CD14-positive monocyte (primary cell): ENCODE measurements at regions not wholly inside any gene's neighbourhood (a gene's known extent, or its start where the extent isn't known, plus 50 kb on each side); places are given as distances from the start of the nearest gene placed in this dataset.

Source experiments
- DNase-seq, 3 donors: peaks; one replicate each; pipeline ENCODE4 v3.0.0-alpha.2; 2011 to 2022
- H2AFZ ChIP-seq: 2 replicates; pipeline ENCODE4 v1.6.0; 2012; ENCODE audit warnings: mild to moderate bottlenecking, low read depth, low read length, inconsistent platforms; ENCODE audit not compliant: insufficient read depth, poor library complexity, severe bottlenecking
- H3K27ac ChIP-seq, 2 donors: 1 replicate in 1 of 2; 2 replicates in 1 of 2; pipeline ENCODE4 v1.5.1; 2012 to 2013; ENCODE audit warnings: low read length in 2 of 2, control low read depth in 1 of 2, inconsistent platforms in 1 of 2, low read depth in 1 of 2, mild to moderate bottlenecking in 1 of 2
- H3K27me3 ChIP-seq, 2 donors: one replicate each; pipeline versions ENCODE4 v1.6.0 to v1.6.1; 2011 to 2013; ENCODE audit warnings: low read length in 2 of 2; ENCODE audit not compliant: control insufficient read depth in 2 of 2, insufficient read depth in 2 of 2
- H3K36me3 ChIP-seq, 2 donors: replicated peaks in 1 of 2; 1 replicate in 1 of 2; 2 replicates in 1 of 2; pipeline versions ENCODE4 v1.5.1 to v1.6.1; 2012 to 2013; ENCODE audit warnings: low read length in 2 of 2, control low read depth in 1 of 2, inconsistent platforms in 1 of 2, mild to moderate bottlenecking in 1 of 2; ENCODE audit not compliant: insufficient read depth in 2 of 2, control insufficient read depth in 1 of 2
- H3K4me1 ChIP-seq, 2 donors: 1 replicate in 1 of 2; 2 replicates in 1 of 2; pipeline versions ENCODE4 v1.5.1 to v1.6.1; 2012 to 2013; ENCODE audit warnings: low read length in 2 of 2, control low read depth in 1 of 2, inconsistent platforms in 1 of 2, mild to moderate bottlenecking in 1 of 2, moderate library complexity in 1 of 2; ENCODE audit not compliant: insufficient read depth in 2 of 2, control insufficient read depth in 1 of 2
- H3K4me2 ChIP-seq: replicated peaks from 2 replicates; pipeline ENCODE3; 2012; ENCODE audit warnings: low read length, moderate library complexity, mild to moderate bottlenecking; ENCODE audit not compliant: poor library complexity, severe bottlenecking; ENCODE audit errors: extremely low read depth
- H3K4me3 ChIP-seq, 3 experiments: fragments of 200-600 bp in 1 of 3; sonication (generic) in 1 of 3; replicated peaks in 1 of 3; 1 replicate in 2 of 3; 2 replicates in 1 of 3; pipeline ENCODE4 v1.5.1; 2011 to 2013; ENCODE audit warnings: low read length in 3 of 3, mild to moderate bottlenecking in 3 of 3, control low read depth in 2 of 3, low read depth in 2 of 3, inconsistent platforms in 1 of 3, moderate library complexity in 1 of 3
- H3K79me2 ChIP-seq: 2 replicates; pipeline ENCODE4 v1.6.0; 2012; ENCODE audit warnings: mild to moderate bottlenecking, control low read depth, inconsistent platforms, low read length, moderate library complexity; ENCODE audit not compliant: insufficient read depth
- H3K9ac ChIP-seq: 2 replicates; pipeline ENCODE4 v1.6.0; 2017; ENCODE audit warnings: low read length, mild to moderate bottlenecking; ENCODE audit not compliant: insufficient read depth, poor library complexity, severe bottlenecking
- H3K9me3 ChIP-seq, 2 donors: replicated peaks in 1 of 2; 1 replicate in 1 of 2; 2 replicates in 1 of 2; pipeline versions ENCODE4 v1.5.1 to v1.6.1; 2012 to 2013; ENCODE audit warnings: low read length in 2 of 2, control low read depth in 1 of 2; ENCODE audit not compliant: control insufficient read depth in 1 of 2, insufficient read depth in 1 of 2
- H4K20me1 ChIP-seq: 2 replicates; pipeline ENCODE4 v1.6.0; 2012; ENCODE audit warnings: mild to moderate bottlenecking, low read length, control low read depth, moderate library complexity; ENCODE audit not compliant: insufficient read depth
- H3K27ac Mint-ChIP-seq, 7 donors: one replicate each; pipeline ENCODE4 v1.8.0; 2020; ENCODE audit warnings: mild to moderate bottlenecking in 7 of 7, mixed read lengths in 7 of 7, moderate library complexity in 6 of 7, inconsistent platforms in 2 of 7
- H3K27me3 Mint-ChIP-seq, 3 donors: one replicate each; pipeline ENCODE4 v1.8.0; 2021 to 2022; ENCODE audit warnings: low read depth in 3 of 3, mild to moderate bottlenecking in 3 of 3, mixed read lengths in 3 of 3, moderate library complexity in 3 of 3, inconsistent platforms in 1 of 3
- H3K36me3 Mint-ChIP-seq, 2 donors: one replicate each; pipeline ENCODE4 v1.8.0; 2020; ENCODE audit warnings: mixed read lengths in 2 of 2, inconsistent platforms in 1 of 2, mild to moderate bottlenecking in 1 of 2
- H3K4me1 Mint-ChIP-seq: one replicate; pipeline ENCODE4 v1.8.0; 2020; ENCODE audit warnings: mild to moderate bottlenecking, mixed read lengths
- H3K4me3 Mint-ChIP-seq, 2 donors: one replicate each; pipeline ENCODE4 v1.8.0; 2020; ENCODE audit warnings: mild to moderate bottlenecking in 2 of 2, mixed read lengths in 2 of 2, moderate library complexity in 1 of 2
- H3K9me3 Mint-ChIP-seq, 7 donors: one replicate each; pipeline ENCODE4 v1.8.0; 2020 to 2022; ENCODE audit warnings: mixed read lengths in 7 of 7, mild to moderate bottlenecking in 6 of 7, moderate library complexity in 6 of 7, inconsistent platforms in 2 of 7
- CTCF ChIP-seq: fragments of 200-600 bp; IDR thresholded peaks from one replicate; pipeline ENCODE4 v1.8.0; 2022; ENCODE audit warnings: antibody characterized with exemption, mild to moderate bottlenecking
- WGBS: methylation state at CpG from one replicate; pipeline ENCODE4 v1.1.5; 2013; ENCODE audit warnings: missing lambda C conversion rate; ENCODE audit not compliant: insufficient coverage; 5-methylcytosine and 5-hydroxymethylcytosine counted together
- intact Hi-C, 2 donors: fragments of 100-400 bp; cut with micrococcal nuclease; formaldehyde crosslinking; loops; one replicate each; pipeline versions ENCODE4 v1.15.0 to v1.15.1; 2023

DNA sequence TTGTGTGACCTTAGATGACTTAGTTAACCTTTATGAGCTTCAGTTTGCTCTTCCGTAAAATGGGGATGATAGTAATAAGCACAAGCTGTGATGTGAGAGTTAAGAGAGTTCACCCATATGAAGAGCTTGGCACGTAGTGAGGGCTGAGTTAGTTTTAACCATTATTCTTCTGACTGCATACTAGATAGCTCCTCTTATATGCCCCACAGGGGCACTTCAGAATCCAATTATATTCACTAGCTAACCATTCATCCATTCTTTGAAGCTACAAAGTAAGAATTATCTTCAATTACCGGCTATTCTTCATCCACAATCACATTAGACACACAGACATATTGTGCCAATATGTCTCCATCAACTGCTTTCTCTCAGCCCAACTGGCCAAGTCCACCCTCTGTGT is 159.0 kb upstream of the STT3B start:
- Histone ChIP-seq H3K9me3 (no peaks in the 10 kb centered on the region), H3K4me2 (no peak overlapping the region), H3K79me2 (no peaks in the 10 kb centered on the region), H3K9ac (no peak overlapping the region), H3K27me3 (no peaks in the 10 kb centered on the region), H3K4me1 (no peaks in the 10 kb centered on the region), H4K20me1 (no peaks in the 10 kb centered on the region), H3K27ac (no peak overlapping the region), H3K4me3 (no peak overlapping the region), H3K36me3 (no peaks in the 10 kb centered on the region), H2AFZ (no peak overlapping the region)
- Mint-ChIP-seq H3K27ac (no peak overlapping the region), H3K36me3 (no peaks in the 10 kb centered on the region), H3K27me3 (no peaks in the 10 kb centered on the region), H3K4me3 (no peak overlapping the region), H3K4me1 (no peaks in the 10 kb centered on the region), H3K9me3 (no peaks in the 10 kb centered on the region)
- WGBS, result no CpG with 5 or more reads among the region's 3 CpGs
- no peak for DNase-seq
- intact Hi-C loops, result no loop called here
- no peak for TF ChIP-seq CTCF

DNA sequence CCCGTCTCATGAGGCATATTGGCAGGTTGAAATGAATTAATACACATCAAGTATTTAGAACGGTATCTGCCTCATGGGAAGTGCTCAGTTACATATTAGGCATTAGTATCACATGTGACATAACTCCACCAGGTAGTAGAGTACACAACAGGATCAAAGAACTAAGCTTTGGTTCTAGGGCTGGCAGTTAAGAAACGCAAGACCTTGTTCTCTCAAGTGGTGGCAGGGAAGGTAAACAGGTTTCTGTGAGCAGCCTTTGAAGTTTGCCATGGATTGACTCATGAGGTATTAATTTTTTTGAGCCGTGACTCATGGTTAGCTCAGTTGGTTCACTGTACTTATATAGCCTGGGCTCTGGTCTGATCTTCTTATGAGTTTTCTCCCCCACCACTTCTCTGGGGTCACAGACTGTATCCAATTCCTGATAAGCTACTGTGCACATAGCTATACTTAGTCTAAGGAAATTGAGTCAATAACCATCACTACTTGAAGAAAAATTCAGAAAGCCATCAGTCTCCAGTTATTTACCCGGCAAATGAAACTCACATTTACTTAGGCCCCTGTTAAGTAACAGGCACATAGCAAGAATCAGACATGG is 155.6 kb upstream of the STT3B start:
- no peak overlapping the region for H3K4me3 Mint-ChIP-seq
- intact Hi-C loops, result no loop called here
- no peaks in the 10 kb centered on the region for H3K27me3 Mint-ChIP-seq
- H3K4me3 ChIP-seq, result no peak overlapping the region
- WGBS, result 100% methylated on average over 2 of the region's 5 CpGs
- no peak overlapping the region for H3K9ac ChIP-seq
- H3K9me3 Mint-ChIP-seq, result no peaks in the 10 kb centered on the region
- H3K27ac ChIP-seq, result no peak overlapping the region
- no peak overlapping the region for H3K4me2 ChIP-seq
- no peak for TF ChIP-seq CTCF
- no peak overlapping the region for H3K27ac Mint-ChIP-seq
- H3K27me3 ChIP-seq, result no peaks in the 10 kb centered on the region
- no peaks in the 10 kb centered on the region for H3K36me3 Mint-ChIP-seq
- no peaks in the 10 kb centered on the region for H3K79me2 ChIP-seq
- no peaks in the 10 kb centered on the region for H4K20me1 ChIP-seq
- H2AFZ ChIP-seq, result no peak overlapping the region
- H3K9me3 ChIP-seq, result no peaks in the 10 kb centered on the region
- H3K36me3 ChIP-seq, result no peaks in the 10 kb centered on the region
- H3K4me1 ChIP-seq, result no peaks in the 10 kb centered on the region
- no peak for DNase-seq
- H3K4me1 Mint-ChIP-seq, result no peaks in the 10 kb centered on the region
